HG02763 (cell line): ENCODE measurements at regions not wholly inside any gene's neighbourhood (a gene's known extent, or its start where the extent isn't known, plus 50 kb on each side); places are given as distances from the start of the nearest gene placed in this dataset.

Experiments used
- ATAC-seq: cut with Tn5 transposase; IDR thresholded peaks from one replicate; pipeline ENCODE4 v1.9.1; 2021; ENCODE audit warnings: mild to moderate bottlenecking, moderate library complexity; ENCODE audit not compliant: unreplicated experiment

DNA sequence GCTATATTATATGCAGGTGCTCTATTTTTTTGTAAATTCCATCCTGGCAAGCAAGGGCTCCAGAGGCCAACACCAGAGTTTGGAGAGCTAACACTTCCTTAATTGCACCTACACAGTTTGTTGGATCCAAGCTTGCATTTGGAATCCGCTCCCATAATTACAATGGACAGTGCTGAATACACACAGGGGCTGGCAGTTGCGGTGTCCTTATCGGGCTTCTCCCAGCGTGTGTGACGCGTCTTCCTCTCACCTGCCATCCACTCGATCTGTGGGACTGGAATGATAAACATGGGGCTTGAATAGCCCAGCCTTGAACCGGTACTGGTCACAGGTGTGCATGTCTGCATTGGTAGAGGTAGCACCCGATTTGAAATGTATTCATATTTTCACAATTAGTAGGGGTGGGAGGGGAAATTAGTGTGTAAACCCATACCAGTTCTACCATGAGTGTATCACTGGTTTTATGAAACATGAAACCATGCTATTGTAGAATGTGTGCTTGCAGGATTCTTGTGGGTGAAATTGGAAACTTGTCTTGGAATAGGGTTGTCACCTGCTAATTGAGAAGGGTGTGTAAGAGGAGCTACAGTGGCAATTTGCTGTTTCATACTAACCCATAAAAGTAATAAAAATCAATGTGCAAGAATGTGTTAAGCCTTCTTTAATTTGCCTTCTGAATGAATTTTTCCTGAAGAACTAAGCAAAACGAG, 316.5 kb downstream of the WDR11 start:
- ATAC-seq: no peak

DNA sequence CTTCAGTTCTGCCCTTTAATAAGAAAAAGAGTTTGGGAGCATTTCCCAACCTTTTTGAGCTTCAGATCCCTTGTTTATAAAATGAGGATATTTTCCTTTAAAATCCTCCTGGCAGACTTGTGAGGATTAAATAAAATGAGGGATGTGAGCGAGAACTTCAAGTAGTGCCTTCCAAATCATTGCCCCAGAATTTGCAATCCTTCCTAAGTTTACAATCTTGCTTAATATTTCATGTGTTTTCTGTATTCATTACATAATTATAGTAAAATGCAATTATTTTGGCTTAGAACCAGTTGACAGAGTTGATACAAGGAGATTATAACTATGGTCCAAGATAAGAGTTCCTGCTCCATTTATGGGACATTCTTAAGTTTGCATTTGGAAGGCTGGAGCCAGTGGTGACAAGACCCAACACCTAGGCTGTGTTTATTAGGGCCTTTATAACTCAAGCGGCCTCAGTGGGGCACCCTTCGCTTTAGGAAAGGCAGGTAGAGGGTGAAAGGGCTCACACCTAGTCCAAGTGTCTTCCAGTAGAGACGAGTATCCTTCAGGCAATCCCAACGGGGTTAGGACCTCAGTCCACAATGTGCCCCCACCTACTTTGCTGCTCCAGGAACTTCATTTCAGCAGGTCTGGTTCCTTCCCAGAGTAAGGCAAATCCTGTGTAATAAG, 317.5 kb downstream of the WDR11 start:
- no peak for ATAC-seq

GRCh38 chr10:121169406-121169805, 318.2 kb downstream of the WDR11 start:
- no peak for ATAC-seq

DNA sequence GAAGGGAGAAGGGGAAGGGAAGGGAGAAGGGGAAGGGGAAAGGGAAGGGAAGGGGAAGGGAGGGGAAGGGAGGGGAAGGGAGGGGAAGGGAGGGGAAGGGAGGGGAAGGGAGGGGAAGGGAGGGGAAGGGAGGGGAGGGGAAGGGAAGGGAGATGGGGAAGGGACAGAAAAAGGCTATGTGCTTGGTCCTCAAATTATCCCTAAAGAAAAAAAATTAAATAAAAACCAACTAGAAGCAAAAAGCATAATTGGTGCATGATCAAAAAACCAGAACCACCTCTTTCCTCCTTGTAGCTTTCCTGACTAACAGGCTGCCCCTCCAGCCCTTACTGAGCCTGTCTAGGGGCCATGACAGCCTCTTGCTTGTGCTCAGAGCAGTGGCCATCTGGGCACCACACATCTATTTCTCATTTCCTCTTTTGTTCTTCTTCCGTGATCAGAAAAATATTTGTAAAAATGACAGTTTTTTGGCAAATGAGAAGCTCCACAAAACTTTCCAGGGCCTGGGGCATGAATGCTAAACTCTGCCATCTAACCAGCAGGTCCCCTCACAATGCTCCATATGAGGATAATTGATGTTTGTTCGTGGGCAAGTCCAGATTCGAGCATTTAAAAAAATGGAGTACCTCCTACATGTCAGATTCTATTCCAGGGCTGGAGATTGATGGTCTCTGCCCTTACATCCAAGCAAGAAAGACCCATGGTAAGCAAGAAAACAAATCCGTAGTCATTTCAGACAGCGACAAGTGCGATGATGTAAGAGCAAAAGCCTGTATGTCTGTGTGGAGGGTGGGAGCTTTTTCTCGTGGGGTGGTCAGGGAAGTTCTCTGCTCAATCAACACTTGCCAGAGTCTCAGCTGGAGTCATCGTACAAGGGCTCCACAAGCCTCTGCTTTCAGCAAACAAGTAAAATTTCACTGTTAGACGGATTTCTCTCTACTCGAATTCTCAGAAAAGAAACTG, 320.9 kb downstream of the WDR11 start:
- ATAC-seq: no peak

- ATAC-seq: no peak
Observed at GRCh38 chr10:121179006-121179405, 327.8 kb downstream of the WDR11 start.

DNA sequence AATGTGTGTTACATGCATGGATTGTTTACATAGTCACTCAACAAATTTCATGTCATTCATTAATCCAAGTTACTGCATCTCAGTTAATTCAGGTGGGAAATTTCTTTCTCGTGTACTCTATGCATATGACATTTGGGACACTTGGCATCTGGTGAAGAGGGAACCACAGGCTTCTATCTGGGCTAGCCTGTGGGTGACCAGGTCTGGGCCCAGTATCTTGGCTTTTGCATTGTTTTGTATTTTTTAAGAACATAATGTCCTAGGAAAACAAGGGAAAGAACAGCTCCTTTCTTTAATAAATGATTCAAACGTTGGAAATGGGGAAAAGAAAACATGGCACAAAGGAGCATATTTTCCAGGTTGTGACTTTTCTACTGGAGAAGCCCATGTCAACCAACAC, 331.1 kb downstream of the WDR11 start:
- ATAC-seq: no peak

DNA sequence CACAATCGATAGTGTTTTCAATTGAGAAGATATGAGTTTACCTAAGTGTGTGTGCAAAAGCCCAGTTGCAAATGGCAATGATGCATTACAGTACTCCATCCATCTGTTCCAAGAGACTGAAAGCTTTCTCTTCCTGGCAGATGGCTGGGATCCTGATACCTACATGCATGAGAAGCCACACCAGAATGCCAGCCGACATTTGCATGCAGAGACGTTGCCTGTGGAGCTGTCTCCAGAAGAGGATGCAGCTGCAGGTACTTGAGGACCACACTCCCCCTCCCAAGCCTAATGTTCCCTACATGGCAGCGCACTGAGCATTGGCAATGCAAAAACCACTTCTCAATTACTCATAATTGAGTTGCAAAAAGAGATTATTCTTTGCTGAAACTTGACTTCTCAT, 332.1 kb downstream of the WDR11 start:
- ATAC-seq: no peak

DNA sequence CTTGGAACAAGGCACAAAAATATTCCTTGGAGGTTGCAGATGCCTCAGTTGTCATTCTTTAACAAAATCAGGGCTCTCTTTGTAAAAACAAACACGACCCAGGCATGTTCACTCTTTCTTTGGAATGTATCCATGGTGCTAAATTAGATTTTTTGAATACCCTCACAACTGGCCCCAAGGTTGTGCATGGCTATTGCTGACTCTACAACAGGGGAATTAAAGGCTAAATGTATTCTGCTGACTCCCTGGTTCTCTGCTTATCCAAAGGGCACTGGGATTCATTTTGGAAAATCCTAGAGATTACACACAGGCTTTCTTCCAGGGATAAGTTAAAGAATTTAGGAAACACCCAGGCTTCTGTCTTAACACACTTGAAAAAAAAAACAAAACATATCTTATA, 332.5 kb downstream of the WDR11 start:
- no peak for ATAC-seq

DNA sequence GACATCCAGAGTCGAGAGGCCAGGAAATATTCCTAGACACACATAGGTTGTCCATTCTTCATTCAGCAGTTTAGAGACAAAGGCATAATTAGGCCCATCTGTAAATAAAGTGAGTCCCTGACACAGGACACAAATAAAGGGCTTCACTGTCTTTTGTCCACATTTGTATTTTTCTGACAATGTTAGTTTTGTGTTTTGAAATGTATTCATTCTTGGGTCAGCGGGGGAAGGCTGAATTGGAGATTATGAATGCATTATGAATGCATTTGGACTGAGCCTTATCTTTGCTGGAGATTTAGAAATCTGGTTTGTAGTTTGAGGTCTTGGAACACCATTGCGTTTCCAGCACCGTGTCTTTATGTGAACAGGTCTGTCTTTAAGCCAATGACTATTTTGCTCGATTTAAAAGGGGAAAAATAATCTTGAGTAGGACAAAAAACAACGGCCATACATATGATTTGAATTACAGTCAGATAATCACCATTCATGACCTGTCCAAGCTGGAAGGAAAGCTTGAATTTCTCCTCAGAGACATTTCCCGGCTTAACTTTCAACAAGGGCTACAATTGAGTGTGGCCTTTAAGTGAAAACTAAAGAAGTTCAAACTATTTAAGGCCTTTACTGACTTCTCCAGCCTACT, 334.8 kb downstream of the WDR11 start:
- ATAC-seq: no peak

DNA sequence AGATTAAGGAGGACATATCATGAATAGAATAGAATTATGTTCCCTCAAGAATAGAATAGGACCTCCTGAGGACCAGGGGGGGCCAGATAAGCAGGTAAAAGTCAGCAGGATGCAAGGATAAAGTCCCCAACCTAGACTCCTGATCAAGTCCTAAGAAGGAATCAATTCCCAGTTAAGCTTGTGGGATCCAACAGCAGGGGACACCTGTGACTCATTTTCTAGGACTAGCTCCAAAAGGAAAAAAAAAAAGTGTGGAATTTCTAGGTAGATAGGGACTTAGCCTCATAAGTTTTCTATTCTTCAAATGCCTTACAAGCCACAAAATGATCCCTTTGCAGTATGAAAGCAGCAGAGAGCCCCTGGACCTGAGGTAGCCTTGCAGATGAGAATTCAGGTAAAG, 336.2 kb downstream of the WDR11 start:
- no peak for ATAC-seq

DNA sequence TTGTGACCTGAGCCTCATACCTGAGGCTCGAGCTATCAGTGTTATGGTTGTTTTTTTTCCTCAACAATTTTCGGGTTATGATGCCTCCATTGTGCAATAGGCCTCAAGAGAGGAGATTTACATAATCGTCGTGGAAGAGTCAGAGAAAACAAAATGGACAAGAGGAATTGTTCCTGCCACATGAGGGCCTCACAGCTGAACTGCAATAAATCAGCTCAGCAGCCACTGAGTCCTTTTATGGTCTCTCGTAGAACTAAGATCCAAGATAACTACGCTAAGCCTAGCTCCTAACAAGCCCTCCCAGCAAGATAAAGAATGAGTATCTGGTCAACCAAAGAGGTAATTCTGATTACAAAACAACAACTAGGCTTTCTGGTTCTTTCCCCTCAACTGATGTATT, 336.8 kb downstream of the WDR11 start:
- no peak for ATAC-seq

- no peak for ATAC-seq
Observed at GRCh38 chr10:121189066-121189465, 337.9 kb downstream of the WDR11 start.

- ATAC-seq: no peak
Observed at GRCh38 chr10:121194696-121195523, 343.7 kb downstream of the WDR11 start.

DNA sequence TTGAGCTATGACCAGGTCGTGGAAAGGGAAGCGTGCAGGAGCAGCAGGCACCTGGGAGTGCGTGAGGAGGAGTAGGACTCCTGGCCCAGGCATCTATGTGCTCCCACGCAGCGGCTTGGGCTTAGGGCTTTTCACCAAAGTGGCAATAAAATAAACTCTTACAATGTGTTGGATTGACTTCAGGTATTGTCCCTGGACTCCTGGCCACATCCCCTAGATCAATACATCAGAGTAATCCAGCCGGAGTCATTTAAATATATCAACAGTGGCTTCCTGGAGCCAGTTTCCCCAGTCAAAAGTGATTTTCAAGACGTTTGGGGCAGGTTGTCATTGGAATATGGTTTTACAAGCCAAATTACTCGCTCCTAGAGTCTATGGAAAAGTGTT, 344.4 kb downstream of the WDR11 start:
- no peak for ATAC-seq

GRCh38 chr10:121199081-121199480, 347.9 kb downstream of the WDR11 start:
- no peak for ATAC-seq

GRCh38 chr10:121205625-121206024, 354.5 kb downstream of the WDR11 start:
- no peak for ATAC-seq

DNA sequence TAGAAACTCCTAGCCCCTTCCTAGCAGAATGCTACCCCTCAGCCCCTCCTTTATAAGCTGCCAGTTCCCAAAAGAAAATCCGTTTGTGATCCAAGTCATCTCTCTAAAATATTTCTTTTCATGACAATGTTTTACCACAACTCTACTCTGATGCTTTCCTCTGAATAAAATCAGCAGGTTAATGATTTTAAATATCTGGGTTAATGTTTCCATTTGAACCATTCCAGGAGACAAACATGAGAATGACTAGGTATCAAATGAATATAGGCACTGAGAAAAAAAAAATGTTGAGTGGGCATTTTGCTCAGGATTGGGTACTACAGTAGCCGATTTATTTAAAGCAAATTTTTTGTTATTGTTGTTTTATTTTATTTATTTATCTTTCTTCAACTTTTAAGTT, 360.3 kb downstream of the WDR11 start:
- ATAC-seq: no peak

DNA sequence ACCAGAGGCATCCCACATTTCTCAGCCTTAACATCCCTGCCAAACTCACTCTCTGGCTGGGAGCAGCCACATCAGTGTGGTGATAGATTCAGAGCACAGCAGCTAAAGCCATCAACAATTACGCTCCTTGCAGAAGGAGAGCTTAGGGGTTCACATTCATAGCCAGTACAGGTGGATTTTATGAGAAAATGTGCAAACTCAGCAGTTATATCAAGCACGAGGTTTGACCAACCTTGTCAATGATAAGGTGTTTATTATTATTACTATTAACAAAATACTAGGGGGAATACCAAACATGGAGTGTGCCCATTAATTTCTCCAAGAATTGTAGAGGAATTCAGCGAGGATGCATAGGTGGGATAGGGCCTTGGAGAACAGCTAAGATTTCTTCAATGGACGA, 362.3 kb downstream of the WDR11 start:
- no peak for ATAC-seq

DNA sequence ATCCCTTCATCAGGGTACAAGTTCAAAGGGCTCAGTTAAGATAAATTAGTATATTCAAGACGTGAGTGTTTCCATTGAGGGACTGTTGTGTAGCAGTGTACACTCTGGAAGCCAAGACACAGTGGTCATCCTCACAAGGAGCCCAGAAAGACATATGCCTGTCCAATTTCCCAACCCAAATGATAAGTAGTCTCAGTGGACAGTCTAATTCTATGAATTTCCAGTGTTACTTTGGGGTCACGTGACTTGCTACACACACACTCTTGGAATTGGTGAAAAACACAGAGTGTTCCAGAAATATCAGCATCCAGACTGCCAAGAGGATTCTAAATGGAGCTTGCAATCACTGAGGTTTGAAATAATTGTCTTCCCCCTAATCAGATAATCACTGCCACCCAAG, 365.1 kb downstream of the WDR11 start:
- no peak for ATAC-seq

- no peak for ATAC-seq
Observed at GRCh38 chr10:121216721-121217181, 365.6 kb downstream of the WDR11 start.
